Stimulated activated CD4-positive, alpha-beta T cell treated with anti-CD3 and anti-CD28 coated beads, Interleukin-15, amount 100 ng/mL, for 48 hours (primary cell): ENCODE measurements at regions not wholly inside any gene's neighbourhood (a gene's known extent, or its start where the extent isn't known, plus 50 kb on each side); places are given as distances from the start of the nearest gene placed in this dataset.
"Not testable (repeated sequence)": the region's sequence is repeated elsewhere in the genome, so short reads cannot be mapped to it uniquely, and the experiment has no call there.

Source experiments
- DNase-seq, 2 donors: peaks; one replicate each; pipeline ENCODE4 v3.0.0-alpha.2; 2020; ENCODE audit warnings: low read depth in 2 of 2

DNA sequence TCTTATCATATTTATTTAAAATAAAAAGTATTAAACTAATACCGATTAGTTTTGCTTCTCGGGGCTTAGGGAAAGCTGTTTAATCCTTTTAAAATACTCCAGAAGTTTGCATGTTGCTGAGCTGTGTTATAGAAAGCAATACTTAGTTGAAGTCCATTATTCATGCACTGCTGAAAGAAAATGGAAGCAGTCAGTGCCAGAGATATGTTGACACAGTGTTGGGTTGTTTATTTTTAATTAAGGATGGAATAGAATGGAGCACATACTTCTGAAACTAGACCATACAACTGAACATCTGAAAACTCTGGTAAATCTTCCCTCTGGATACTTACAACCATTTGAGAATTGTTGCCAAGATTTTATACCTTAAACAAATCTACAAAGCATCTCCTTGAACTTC is 282.7 kb upstream of the CCDC179 start:
- DNase-seq: no peak

DNA sequence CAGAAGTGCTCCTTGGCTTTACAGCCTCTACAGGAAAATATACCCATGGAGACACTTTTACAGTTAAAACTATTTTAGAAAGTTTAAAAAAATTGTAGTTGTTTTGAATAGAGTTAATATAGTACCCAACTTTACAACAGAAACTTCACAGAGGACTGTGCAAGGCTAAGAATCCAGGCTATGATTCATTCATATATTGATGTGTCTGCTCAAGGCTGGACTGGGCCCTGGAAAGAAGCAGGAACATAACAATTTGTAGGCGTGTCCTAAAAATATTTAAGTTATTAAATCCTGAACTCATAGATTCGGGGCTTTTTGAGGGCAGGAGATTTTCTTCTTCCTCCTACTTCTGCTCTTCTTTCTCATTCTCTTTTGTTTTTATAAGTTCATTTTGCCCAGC is 291.5 kb upstream of the CCDC179 start:
- DNase-seq: no peak

DNA sequence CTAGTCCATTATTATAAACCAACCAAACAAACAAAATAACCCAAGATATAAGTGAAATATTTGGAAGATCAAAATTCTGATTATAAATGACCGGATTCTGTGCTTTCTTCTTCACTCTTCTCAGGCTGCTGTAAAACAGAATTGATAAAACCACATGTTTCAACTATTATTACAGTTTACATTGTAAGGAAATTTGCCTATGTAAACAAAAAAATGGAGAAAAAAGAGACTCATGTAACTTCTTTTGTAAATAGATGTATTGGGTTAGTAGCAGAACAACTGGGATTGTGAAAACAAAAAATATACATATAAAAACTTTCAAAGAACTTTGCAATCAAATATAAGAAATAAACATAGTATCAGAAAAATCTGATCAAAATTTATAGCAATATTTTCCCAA is 295.2 kb upstream of the CCDC179 start:
- DNase-seq: no peak

- DNase-seq: no peak
Measured at GRCh38 chr11:23164022-23164421, 303.7 kb upstream of the CCDC179 start.

DNA sequence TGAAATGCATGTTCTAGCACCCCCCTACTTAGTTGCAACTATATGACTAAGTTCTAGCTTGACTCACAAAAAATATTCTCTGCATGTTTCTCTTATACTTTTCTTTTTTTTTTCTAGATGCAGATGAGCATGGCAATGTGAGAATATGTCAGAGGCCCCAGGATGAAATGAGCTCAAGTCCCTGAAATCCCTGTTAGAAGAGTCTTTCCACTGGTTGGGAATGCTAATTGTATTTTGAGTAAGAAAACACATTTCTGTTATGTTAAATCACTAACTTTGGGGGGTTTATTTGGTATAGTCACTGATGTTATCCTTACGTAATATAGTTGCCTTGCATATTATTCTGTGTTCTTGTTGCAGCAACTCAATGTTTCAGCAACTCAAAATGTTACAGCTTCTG is 306.1 kb upstream of the CCDC179 start:
- no peak for DNase-seq

GRCh38 chr11:23179609-23180008 is 319.3 kb upstream of the CCDC179 start:
- no peak for DNase-seq

DNA sequence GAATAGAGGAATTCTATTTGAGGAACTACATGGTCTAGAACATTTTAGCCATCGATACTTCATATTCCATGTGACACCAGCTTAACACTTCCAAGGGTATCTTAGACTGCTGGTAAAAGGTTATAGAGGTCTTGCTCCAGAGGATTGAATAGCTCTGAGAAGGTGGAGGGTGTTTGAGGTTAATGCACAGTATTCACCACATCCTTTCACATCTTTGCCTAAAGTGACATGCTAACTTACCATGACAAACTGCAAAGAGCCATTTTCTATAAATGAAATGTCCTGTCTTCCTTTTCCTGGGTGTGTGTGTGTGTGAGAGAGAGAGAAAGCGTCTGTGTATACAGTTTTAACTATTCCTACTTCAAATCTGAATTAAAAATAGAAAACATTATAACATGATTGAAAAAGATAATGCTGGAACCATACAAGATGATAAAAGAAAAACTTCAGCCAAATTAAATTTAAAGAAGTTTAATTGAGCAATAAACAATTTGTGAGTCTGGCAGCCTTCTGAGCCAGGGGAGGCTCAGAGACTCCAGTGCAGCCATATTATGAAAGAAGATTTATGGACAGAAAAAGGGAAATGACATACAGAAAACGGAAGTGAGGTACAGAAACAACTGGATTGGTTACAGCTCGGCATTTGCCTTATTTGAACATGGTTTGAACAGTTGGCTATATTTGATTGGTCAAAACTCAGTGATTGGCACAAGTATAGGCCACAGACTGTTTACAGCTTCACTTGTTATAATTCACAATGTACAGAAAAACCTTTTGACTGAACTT is 320.9 kb upstream of the CCDC179 start:
- no peak for DNase-seq

DNA sequence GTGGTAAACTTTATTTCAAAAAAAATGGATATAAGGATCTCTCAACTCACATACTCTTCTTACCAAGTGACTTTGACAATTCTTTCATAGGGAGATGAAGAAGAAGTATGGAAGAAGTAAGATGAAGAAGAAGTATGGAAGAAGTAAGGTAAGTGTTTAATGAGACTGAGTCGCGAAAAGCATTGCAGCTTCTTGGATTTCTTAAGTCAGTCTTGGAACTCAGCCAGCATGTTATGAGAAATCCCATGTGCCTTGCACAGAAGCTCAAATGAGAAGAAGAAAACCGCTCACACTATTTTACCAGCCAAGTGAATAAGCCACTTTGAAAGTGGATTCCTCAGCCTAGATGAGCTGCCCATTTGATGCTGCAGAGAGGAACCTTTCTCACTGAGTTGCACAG is 332.0 kb upstream of the CCDC179 start:
- DNase-seq: no peak

DNA sequence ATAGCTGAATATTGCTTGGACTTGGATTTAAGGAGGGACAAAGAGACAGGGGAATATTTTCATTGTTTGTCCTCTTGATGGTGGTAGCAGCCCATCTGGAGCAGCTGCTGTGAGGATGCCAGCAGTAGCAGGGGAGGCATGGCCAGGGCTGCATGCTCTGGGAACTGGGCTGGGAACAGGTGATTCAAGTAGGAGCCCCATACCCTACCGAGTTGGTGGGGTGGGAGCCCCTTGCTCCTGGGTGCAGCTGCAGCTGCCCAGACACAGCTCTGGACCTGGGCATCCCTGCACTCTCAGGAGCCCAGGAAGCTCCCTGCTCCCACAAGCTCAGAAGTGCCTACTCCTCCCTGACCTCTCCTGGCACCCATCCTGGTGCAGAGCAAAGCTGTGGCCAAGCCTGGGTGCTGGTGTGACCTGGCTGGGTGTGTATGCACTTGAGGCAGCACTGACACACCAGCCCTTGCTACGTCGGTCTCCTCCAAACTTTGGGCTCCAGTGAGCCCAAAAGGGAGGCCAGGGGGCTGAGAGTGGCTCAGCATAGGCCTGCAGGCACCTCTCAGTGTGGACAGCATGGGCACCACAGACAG is 341.8 kb upstream of the CCDC179 start:
- DNase-seq: no peak

DNA sequence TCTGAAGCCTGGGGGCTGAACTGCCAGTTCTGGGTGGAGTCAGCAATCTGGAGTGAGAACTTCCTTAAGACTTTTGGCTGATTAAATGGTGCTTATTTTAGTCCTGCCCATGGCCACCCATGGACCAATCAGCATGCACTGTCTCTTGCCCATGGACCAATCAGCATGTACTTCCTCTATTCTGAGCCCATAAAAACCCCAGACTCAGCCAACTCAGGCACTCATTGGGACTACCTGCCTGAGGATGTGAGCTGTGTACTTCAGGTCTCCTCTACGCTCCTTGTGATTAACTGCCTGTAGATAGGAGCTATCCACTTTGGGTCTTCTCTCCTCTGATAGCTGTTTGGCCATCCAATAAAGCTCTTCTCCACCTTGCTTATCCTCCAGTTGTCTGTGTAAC is 342.3 kb upstream of the CCDC179 start:
- DNase-seq: no peak

GRCh38 chr11:23205156-23205871 is 345.0 kb upstream of the CCDC179 start:
- no peak for DNase-seq

- no peak for DNase-seq
Measured at GRCh38 chr11:23206741-23207336, 346.6 kb upstream of the CCDC179 start.

GRCh38 chr11:23211221-23211620 is 350.9 kb upstream of the CCDC179 start:
- DNase-seq: no peak

- DNase-seq: no peak
Measured at GRCh38 chr11:23212807-23213206, 352.5 kb upstream of the CCDC179 start.

DNA sequence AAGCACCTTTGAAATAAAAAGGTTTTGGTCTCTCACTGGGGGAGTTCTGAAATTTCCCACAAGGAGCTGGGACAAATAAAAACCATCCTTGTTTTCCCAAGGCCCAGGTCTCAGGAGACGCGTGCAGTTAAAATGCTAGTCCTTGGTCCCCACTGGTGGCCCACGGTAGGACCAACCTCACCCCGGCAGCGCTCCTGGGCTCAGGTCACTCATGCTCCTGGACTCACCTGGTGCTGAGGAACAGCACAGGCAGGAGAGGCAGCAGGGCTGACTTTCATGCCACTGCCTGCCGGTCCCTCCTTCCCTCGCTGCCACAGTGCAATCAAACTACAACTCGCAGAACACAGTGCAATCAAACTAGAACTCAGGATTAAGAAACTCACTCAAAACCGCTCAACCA is 356.8 kb upstream of the CCDC179 start:
- DNase-seq: no peak

GRCh38 chr11:23220086-23220485 is 359.8 kb upstream of the CCDC179 start:
- not testable (repeated sequence) for DNase-seq

GRCh38 chr11:23221366-23221765 is 361.1 kb upstream of the CCDC179 start:
- DNase-seq: no peak

DNA sequence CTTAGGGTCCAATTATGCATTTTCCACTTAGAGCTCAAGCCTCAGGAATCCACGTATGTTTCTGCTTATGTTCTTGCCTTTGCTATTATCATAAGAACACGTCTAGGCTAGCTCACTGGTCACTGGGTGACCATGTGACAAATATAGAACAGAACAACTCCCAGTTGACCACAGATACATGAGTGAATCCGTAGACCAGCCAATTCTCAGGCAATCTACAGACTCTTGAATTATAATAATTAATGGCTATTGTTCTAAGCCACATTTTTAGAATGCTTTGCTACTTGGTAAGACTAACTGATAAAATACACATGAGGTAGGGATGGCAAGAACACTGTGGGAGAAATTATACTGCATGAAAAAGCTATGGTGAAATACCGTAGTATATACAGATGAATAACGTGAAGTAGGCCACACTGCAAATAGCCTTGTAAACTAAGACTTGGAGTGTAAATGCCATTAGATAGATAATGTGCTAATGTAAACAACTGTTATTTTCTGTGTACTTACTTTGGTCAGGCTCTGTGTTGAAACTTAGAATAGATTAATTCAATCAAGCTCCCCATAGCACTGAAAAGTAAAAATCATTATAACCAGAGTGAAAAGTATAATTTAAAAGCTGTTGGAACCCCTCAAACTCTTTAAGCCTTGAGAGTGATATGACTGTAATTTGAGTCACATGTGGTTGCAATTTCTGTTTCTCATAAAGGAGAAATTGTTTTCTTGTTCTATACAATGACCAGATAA is 366.2 kb upstream of the CCDC179 start:
- DNase-seq: no peak

- DNase-seq: no peak
Measured at GRCh38 chr11:23227078-23227445, 366.8 kb upstream of the CCDC179 start.

DNA sequence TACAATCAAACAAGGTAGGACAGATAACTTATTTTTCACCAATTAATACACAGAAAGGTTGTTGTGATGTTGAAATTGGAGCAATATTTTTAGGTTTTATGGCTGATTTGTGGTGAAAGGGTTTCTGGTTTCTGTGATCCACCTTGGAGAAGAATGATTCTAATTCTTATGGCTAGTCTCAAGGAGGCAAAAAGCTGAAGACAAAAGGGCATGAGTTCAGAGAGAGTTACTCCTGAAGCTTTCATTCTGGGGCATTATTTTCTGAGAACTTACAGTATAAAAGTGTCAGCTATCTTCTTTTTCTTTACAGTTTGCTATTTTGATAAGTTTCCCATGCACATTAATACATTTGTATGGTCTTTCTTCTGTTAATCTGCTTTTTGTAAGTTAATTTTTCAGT is 372.4 kb upstream of the CCDC179 start:
- no peak for DNase-seq

DNA sequence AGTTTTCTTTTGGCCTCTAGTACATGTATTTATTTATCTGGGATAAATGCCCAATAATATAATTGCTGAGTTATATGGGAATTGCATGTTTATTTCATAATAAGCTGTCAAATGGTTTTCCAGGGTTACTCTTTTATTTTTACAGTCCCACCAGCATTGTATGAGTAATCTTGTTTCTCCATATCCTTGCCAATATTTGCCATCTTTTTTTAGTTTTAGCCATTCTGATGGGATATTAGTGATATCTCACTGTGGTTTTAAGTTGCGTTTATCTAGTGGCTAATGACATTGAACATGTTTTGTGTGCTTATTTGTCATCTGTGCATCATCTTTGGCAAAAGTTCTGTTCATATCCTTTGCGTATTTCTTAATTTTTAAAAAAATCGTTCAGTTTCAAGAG is 372.8 kb upstream of the CCDC179 start:
- no peak for DNase-seq
